ENCODE measurements at regions not wholly inside any gene's neighbourhood (a gene's known extent, or its start where the extent isn't known, plus 50 kb on each side); places are given as distances from the start of the nearest gene placed in this dataset.

DNA sequence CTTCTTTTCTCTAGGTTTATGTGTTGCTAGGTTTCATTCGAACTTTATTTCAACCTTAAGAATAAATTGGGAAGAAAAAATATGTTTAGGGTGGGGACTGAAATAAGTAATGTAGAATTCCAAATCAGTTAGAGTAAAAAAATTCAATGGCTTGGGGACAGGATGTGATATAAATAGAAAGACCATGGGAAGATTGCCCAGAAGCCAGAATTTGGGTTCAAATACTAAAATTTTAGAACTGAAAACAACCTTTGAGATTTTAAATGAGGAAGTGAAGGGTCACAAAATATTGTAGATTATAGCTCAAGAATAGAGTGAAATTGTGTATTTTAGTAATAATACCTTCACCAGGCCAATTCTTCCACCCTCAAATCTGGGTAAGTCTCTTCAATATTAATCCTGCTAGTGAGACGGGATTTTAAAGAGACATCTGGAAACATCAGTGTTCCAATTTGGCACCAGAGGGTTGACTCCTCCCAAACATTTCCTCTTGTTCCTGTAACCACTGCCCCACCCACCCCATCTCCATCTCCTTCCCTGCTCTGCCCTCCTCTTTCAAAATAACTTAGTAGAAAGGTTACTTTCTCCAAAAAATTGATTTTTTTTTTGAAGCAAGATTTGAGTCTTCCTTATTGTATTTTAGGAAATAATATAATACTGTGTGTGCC is 51.3 kb upstream of the FAM3C start:
- Histone ChIP-seq H3K9me3 (no peaks in the 10 kb centered on the region), H3K4me2 (no peak overlapping the region), H3K4me3 (no peak overlapping the region), H3K4me1 (no peaks in the 10 kb centered on the region), H3K27ac (no peak overlapping the region)
- 40% methylated on average over 2 of the region's 2 CpGs for WGBS (ENCODE audit: missing lambda C conversion rate)
- ATAC-seq (no peak), FAIRE-seq (no peak), DNase-seq (ENCODE audit: low read depth in 1 of 2, low spot score in 1 of 2) (no peak)
- ChIA-PET POLR2A (no interaction called here), CTCF (interaction anchor here (1.1 kb wide), 1 partner anchor 12 kb away, joined by 3 read pairs; no protein-coding TSS in a partner anchor)
- no peak for TF ChIP-seq ZC3H11A (IDR thresholded peaks at IDR 0.05)
- no peak for TF ChIP-seq ZSCAN20 (CRISPR knock-in tag; IDR thresholded peaks at IDR 0.05)
- TF ChIP-seq NR3C1 (IDR thresholded peaks at IDR 0.05) = no peak
- TF ChIP-seq, protein P1, sequence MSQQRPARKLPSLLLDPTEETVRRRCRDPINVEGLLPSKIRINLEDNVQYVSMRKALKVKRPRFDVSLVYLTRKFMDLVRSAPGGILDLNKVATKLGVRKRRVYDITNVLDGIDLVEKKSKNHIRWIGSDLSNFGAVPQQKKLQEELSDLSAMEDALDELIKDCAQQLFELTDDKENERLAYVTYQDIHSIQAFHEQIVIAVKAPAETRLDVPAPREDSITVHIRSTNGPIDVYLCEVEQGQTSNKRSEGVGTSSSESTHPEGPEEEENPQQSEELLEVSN (IDR thresholded peaks at IDR 0.05; ENCODE audit: borderline replicate concordance, low read depth) = no peak
- TF ChIP-seq CHD4 (IDR thresholded peaks at IDR 0.05; ENCODE audit: borderline replicate concordance) = no peak
- no peak for TF ChIP-seq RCOR1 (IDR thresholded peaks at IDR 0.05; ENCODE audit: low read depth, low read length)
- no peak for TF ChIP-seq KDM1A (IDR thresholded peaks at IDR 0.05; ENCODE audit: low read depth)
- no peak for TF ChIP-seq CHD2 (IDR thresholded peaks at IDR 0.05; ENCODE audit: low read length, partially characterized antibody)
- TF ChIP-seq CBX8 (IDR thresholded peaks at IDR 0.05) = no peak
- TF ChIP-seq SMC3 (IDR thresholded peaks at IDR 0.05) = no peak
- TF ChIP-seq, protein P2, sequence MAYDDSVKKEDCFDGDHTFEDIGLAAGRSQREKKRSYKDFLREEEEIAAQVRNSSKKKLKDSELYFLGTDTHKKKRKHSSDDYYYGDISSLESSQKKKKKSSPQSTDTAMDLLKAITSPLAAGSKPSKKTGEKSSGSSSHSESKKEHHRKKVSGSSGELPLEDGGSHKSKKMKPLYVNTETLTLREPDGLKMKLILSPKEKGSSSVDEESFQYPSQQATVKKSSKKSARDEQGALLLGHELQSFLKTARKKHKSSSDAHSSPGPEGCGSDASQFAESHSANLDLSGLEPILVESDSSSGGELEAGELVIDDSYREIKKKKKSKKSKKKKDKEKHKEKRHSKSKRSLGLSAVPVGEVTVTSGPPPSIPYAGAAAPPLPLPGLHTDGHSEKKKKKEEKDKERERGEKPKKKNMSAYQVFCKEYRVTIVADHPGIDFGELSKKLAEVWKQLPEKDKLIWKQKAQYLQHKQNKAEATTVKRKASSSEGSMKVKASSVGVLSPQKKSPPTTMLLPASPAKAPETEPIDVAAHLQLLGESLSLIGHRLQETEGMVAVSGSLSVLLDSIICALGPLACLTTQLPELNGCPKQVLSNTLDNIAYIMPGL (CRISPR knock-in tag; IDR thresholded peaks at IDR 0.05; ENCODE audit: borderline replicate concordance) = no peak
- TF ChIP-seq, protein P3, sequence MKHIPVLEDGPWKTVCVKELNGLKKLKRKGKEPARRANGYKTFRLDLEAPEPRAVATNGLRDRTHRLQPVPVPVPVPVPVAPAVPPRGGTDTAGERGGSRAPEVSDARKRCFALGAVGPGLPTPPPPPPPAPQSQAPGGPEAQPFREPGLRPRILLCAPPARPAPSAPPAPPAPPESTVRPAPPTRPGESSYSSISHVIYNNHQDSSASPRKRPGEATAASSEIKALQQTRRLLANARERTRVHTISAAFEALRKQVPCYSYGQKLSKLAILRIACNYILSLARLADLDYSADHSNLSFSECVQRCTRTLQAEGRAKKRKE (CRISPR knock-in tag; IDR thresholded peaks at IDR 0.05; ENCODE audit: low read depth) = no peak
- TF ChIP-seq EP300 (IDR thresholded peaks at IDR 0.05) = no peak

DNA sequence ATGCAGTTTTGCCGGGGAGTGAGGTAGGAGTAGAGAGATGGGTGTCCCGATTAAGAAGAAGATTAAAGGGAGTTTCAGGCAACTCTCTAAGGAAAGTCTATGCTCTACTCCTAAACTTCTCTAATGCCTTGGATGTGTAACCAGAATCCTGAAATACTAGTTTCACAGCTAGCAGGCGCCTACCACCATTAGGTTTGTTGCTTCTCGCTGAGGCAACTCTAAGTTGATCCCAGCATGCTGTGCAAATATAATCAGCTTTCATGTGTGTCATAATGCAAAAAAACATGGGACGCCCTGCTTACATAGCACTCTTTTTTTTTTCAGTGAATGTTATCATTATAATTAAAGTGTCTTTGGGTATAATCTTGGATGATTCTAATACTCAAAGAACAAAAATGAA is 50.4 kb upstream of the FAM3C start:
- FAIRE-seq (no peak), ATAC-seq (no peak)
- H3K27ac ChIP-seq = no peak overlapping the region

More for the DNA sequence above, 50.4 kb upstream of the FAM3C start:
- no peak overlapping the region for H3K4me3 ChIP-seq
- no peaks in the 10 kb centered on the region for H3K4me1 ChIP-seq
- WGBS (ENCODE audit: missing lambda C conversion rate) = 69% methylated on average over 5 of the region's 5 CpGs
- DNase-seq (ENCODE audit: low read depth in 1 of 2, low spot score in 1 of 2) = no peak
- POLR2A ChIA-PET = interaction anchor here (0.5 kb wide), 1 partner anchor 9 kb away, joined by 3 read pairs; no protein-coding TSS in a partner anchor
- TF ChIP-seq JUN (IDR thresholded peaks at IDR 0.05) (no peak), ESRRA (IDR thresholded peaks at IDR 0.05; ENCODE audit: borderline replicate concordance, low read length) (no peak), FOSL2 (IDR thresholded peaks at IDR 0.05) (no peak), FOSL2 (CRISPR knock-in tag; IDR thresholded peaks at IDR 0.05) (no peak), FOSB (CRISPR knock-in tag; IDR thresholded peaks at IDR 0.05) (no peak), CEBPB (IDR thresholded peaks at IDR 0.05) (no peak), EHF (CRISPR knock-in tag; IDR thresholded peaks at IDR 0.05) (no peak), POLR2A (IDR thresholded peaks at IDR 0.05; ENCODE audit: low read length) (no peak), EP300 (IDR thresholded peaks at IDR 0.05) (no peak)
- TF ChIP-seq, protein P2 (CRISPR knock-in tag; IDR thresholded peaks at IDR 0.05; ENCODE audit: borderline replicate concordance) = no peak
- TF ChIP-seq, protein P4, sequence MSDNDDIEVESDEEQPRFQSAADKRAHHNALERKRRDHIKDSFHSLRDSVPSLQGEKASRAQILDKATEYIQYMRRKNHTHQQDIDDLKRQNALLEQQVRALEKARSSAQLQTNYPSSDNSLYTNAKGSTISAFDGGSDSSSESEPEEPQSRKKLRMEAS (IDR thresholded peaks at IDR 0.05) = no peak
- H3K9me3 ChIP-seq = no peaks in the 10 kb centered on the region
- CTCF ChIA-PET = interaction anchor here (1.1 kb wide), 1 partner anchor 12 kb away, joined by 3 read pairs; no protein-coding TSS in a partner anchor
- H3K4me2 ChIP-seq = no peak overlapping the region

Small RNA genes in the stretch of these regions (small RNA-seq; reads per million reads assigned to genes)
- 0 reads per million in 6 experiments for gene RN7SKP277
